Tibial artery (tissue), 4 donors: ENCODE measurements at regions not wholly inside any gene's neighbourhood (a gene's known extent, or its start where the extent isn't known, plus 50 kb on each side); places are given as distances from the start of the nearest gene placed in this dataset.

ENCODE experiments used
- DNase-seq, 2 donors: peaks; one replicate each; pipeline ENCODE4 v3.0.0-alpha.2; 2019
- H3K27ac ChIP-seq, 2 donors: fragments of 200-600 bp; sonication (generic) in 1 of 2; 1 replicate in 1 of 2; 2 replicates in 1 of 2; pipeline ENCODE4 v1.5.1; 2018 to 2019; ENCODE audit warnings: mild to moderate bottlenecking in 1 of 2
- H3K27me3 ChIP-seq, 2 donors: fragments of 200-600 bp; sonication (generic) in 1 of 2; one replicate each; pipeline versions ENCODE4 v1.5.1 to v1.6.0; 2016 to 2019
- H3K36me3 ChIP-seq, 3 donors: fragments of 200-600 bp; sonication (generic) in 2 of 3; one replicate each; pipeline ENCODE4 v1.5.1; 2016 to 2019; ENCODE audit warnings: mild to moderate bottlenecking in 2 of 3
- H3K4me1 ChIP-seq, 4 donors: fragments of 200-600 bp; sonication (generic) in 2 of 4; 1 replicate in 3 of 4; 2 replicates in 1 of 4; pipeline ENCODE4 v1.5.1; 2016 to 2019
- H3K4me3 ChIP-seq, 2 donors: fragments of 200-600 bp; sonication (generic) in 1 of 2; 1 replicate in 1 of 2; 2 replicates in 1 of 2; pipeline ENCODE4 v1.5.1; 2018 to 2019; ENCODE audit warnings: mild to moderate bottlenecking in 2 of 2
- H3K9me3 ChIP-seq, 3 donors: fragments of 200-600 bp; sonication (generic) in 1 of 3; one replicate each; pipeline ENCODE4 v1.5.1; 2016 to 2019
- CTCF ChIP-seq, 2 experiments: fragments of 200-600 bp in 1 of 2; fragments of 450-650 bp in 1 of 2; IDR thresholded peaks; one replicate each; pipeline ENCODE4 v1.5.1; 2017 to 2019; ENCODE audit warnings: antibody characterized with exemption in 2 of 2, mild to moderate bottlenecking in 1 of 2, moderate library complexity in 1 of 2
- intact Hi-C: fragments of 100-400 bp; cut with DNase I; formaldehyde crosslinking; loops from one replicate; pipeline ENCODE4 v1.15.0; 2023; ENCODE audit warnings: low total_unique reads

- no peaks in the 10 kb centered on the region for H3K36me3 ChIP-seq
Observed at GRCh38 chrX:122567911-122568310, 616.2 kb upstream of the GRIA3 start.

DNA sequence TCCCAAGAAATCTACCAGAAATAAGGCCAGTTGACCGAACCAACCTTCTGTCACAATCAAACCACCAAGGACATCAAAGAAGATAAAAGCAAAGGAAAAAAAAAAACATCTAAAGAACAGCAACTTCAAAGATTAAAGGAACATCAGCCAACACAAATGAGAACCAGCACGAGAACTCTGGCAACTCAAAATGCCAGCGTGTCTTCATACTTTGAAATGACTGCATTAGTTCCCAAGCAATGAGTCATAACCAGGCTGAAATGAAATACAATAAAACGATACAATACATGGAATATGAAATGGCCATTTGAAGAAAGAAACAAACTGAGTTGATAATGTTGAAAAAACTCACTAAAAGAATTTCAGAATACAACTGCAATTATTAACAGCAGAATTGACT is 611.6 kb upstream of the GRIA3 start:
- no peak overlapping the region for H3K4me3 ChIP-seq
- no peaks in the 10 kb centered on the region for H3K4me1 ChIP-seq
- no peak for TF ChIP-seq CTCF (IDR thresholded peaks at IDR 0.05)
- intact Hi-C loops = no loop called here
- H3K9me3 ChIP-seq = no peaks in the 10 kb centered on the region
- no peak overlapping the region for H3K27ac ChIP-seq
- no peaks in the 10 kb centered on the region for H3K27me3 ChIP-seq
- no peaks in the 10 kb centered on the region for H3K36me3 ChIP-seq
- no peak for DNase-seq

More at GRCh38 chrX:122567911-122568310, 616.2 kb upstream of the GRIA3 start:
- intact Hi-C loops = no loop called here
- no peaks in the 10 kb centered on the region for H3K27me3 ChIP-seq
- no peaks in the 10 kb centered on the region for H3K9me3 ChIP-seq
- no peaks in the 10 kb centered on the region for H3K4me1 ChIP-seq
- TF ChIP-seq CTCF (IDR thresholded peaks at IDR 0.05) = no peak
- DNase-seq = no peak
- no peak overlapping the region for H3K27ac ChIP-seq
- no peak overlapping the region for H3K4me3 ChIP-seq

- no peaks in the 10 kb centered on the region for H3K27me3 ChIP-seq
- no peaks in the 10 kb centered on the region for H3K4me1 ChIP-seq
- no peak overlapping the region for H3K4me3 ChIP-seq
- H3K36me3 ChIP-seq = no peaks in the 10 kb centered on the region
- TF ChIP-seq CTCF (IDR thresholded peaks at IDR 0.05) = no peak
- intact Hi-C loops = no loop called here
- DNase-seq = no peak
- no peaks in the 10 kb centered on the region for H3K9me3 ChIP-seq
- no peak overlapping the region for H3K27ac ChIP-seq
Observed at GRCh38 chrX:122579036-122579435, 605.0 kb upstream of the GRIA3 start.

DNA sequence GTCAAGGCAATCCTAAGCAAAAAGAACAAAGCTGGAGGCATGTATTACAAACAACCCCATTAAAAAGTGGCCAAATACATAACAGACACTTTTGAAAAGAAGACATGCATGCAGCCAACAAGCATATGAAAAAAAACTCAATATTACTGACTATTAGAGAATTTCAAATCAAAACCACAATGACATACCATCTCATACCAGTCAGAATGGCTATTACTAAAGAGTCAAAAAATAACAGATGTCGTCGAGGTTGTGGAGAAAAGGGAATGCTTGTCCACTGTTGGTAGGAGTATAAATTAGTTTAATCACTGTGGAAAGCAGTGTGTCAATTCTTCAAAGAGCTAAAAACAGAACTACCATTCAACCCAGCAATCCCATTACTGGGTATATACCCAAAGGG is 604.6 kb upstream of the GRIA3 start:
- intact Hi-C loops = no loop called here
- Histone ChIP-seq H3K9me3 (no peaks in the 10 kb centered on the region), H3K4me3 (no peak overlapping the region), H3K27me3 (no peaks in the 10 kb centered on the region), H3K4me1 (no peaks in the 10 kb centered on the region), H3K36me3 (no peaks in the 10 kb centered on the region), H3K27ac (no peak overlapping the region)
- no peak for TF ChIP-seq CTCF (IDR thresholded peaks at IDR 0.05)
- DNase-seq = no peak

DNA sequence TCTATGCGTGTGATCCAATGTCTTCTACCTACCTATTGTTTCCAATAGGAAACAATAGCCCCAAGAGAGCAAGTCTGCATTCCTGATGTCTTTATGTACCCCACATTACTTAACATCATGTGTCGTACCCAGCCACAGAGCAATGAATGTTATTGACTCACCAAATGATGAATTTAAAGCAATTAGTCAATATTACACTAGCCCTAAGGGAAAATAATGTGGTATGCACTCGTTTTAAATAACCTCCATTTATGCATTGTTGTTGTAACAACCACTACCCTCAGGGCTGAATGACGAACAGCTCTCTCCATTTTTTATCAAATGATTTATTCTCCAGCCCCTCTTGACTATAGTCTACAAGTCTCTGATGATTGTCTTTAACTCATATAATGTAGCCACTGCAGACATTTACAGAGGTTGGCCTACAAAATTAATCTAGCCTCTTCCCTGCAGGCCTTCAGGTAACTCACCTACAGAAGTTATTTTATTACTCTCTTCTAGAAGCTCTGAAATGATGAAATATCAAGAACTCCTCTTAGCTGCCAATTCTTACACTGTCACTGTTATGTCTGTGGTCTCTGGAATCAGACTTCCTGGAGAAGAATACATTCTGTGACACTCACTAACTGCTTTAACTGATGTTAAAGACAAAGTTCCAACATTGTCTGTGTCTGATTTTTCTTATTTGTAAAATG is 601.7 kb upstream of the GRIA3 start:
- intact Hi-C loops = no loop called here
- no peaks in the 10 kb centered on the region for H3K4me1 ChIP-seq
- no peaks in the 10 kb centered on the region for H3K36me3 ChIP-seq
- H3K27ac ChIP-seq = no peak overlapping the region
- H3K27me3 ChIP-seq = no peaks in the 10 kb centered on the region
- no peak for TF ChIP-seq CTCF (IDR thresholded peaks at IDR 0.05)
- H3K9me3 ChIP-seq = no peaks in the 10 kb centered on the region
- DNase-seq = no peak
- H3K4me3 ChIP-seq = no peak overlapping the region

DNA sequence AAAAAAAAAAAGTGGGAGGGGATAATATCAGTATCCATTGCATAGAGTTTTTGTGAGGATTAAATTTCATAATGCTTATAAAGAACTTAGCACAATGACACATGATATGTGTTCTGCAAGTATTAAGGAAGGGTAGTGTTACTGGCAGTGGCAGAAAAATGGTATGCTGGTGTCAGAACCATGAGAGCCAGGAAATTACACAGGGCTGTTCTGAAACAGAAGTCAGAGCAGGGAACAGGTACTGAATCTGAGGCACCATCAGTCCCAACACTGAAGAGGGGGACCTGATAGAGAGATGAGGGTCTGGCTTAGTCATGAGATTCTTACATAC is 601.1 kb upstream of the GRIA3 start:
- no peak for TF ChIP-seq CTCF (IDR thresholded peaks at IDR 0.05)
- no peaks in the 10 kb centered on the region for H3K4me1 ChIP-seq
- H3K4me3 ChIP-seq = no peak overlapping the region
- H3K9me3 ChIP-seq = no peaks in the 10 kb centered on the region
- no peaks in the 10 kb centered on the region for H3K36me3 ChIP-seq
- H3K27ac ChIP-seq = no peak overlapping the region
- intact Hi-C loops = no loop called here
- DNase-seq = no peak
- H3K27me3 ChIP-seq = no peaks in the 10 kb centered on the region
